Heart left ventricle (tissue), 16 donors: ENCODE measurements at regions not wholly inside any gene's neighbourhood (a gene's known extent, or its start where the extent isn't known, plus 50 kb on each side); places are given as distances from the start of the nearest gene placed in this dataset.

Source experiments
- ATAC-seq, 4 donors: fragments of 200-7000 bp; cut with Tn5 transposase; one replicate each; pipeline ENCODE4 v1.9.1; 2020 to 2022; ENCODE audit warnings: moderate library complexity in 4 of 4, mild to moderate bottlenecking in 3 of 4, moderate number of reproducible peaks in 1 of 4
- DNase-seq, 5 donors: peaks; one replicate each; pipeline ENCODE4 v3.0.0-alpha.2; 2020
- H3K27ac ChIP-seq, 12 donors: fragments of 200-600 bp; sonication (generic) in 4 of 12; one replicate each; pipeline versions ENCODE4 v1.5.0 to v1.8.0; 2016 to 2022; ENCODE audit warnings: mild to moderate bottlenecking in 2 of 12
- H3K27me3 ChIP-seq, 9 donors: fragments of 200-600 bp; sonication (generic) in 2 of 9; one replicate each; pipeline versions ENCODE4 v1.5.1 to v1.8.0; 2016 to 2022; ENCODE audit warnings: mild to moderate bottlenecking in 3 of 9
- H3K36me3 ChIP-seq, 9 donors: fragments of 200-600 bp; sonication (generic) in 2 of 9; one replicate each; pipeline versions ENCODE4 v1.5.0 to v1.8.0; 2018 to 2022; ENCODE audit warnings: mild to moderate bottlenecking in 2 of 9
- H3K4me1 ChIP-seq, 12 donors: fragments of 200-600 bp; sonication (generic) in 4 of 12; one replicate each; pipeline versions ENCODE4 v1.5.0 to v1.8.0; 2016 to 2022; ENCODE audit warnings: mild to moderate bottlenecking in 3 of 12
- H3K4me3 ChIP-seq, 12 donors: fragments of 200-600 bp; sonication (generic) in 4 of 12; one replicate each; pipeline versions ENCODE4 v1.5.0 to v1.8.0; 2017 to 2022; ENCODE audit warnings: mild to moderate bottlenecking in 9 of 12, moderate library complexity in 4 of 12
- H3K9me3 ChIP-seq, 12 donors: fragments of 200-600 bp; sonication (generic) in 4 of 12; one replicate each; pipeline versions ENCODE4 v1.5.0 to v1.8.0; 2016 to 2022; ENCODE audit warnings: mild to moderate bottlenecking in 1 of 12
- CTCF ChIP-seq, 12 donors: fragments of 200-600 bp; sonication (generic) in 4 of 12; IDR thresholded peaks; one replicate each; pipeline versions ENCODE4 v1.5.0 to v1.8.0; 2018 to 2022; ENCODE audit warnings: antibody characterized with exemption in 12 of 12, mild to moderate bottlenecking in 5 of 12
- POLR2A ChIP-seq, 2 donors: fragments of 450-650 bp; IDR thresholded peaks; one replicate each; pipeline ENCODE4 v1.6.1; 2017; ENCODE audit warnings: antibody characterized with exemption in 2 of 2, mild to moderate bottlenecking in 2 of 2, moderate library complexity in 2 of 2
- WGBS, 4 donors: extraction: QIAGEN DNeasy Blood & Tissue Kit in 2 of 4; methylation state at CpG; one replicate each; pipeline versions ENCODE4 v1.1.5 to v1.1.7; 2013 to 2018; 5-methylcytosine and 5-hydroxymethylcytosine counted together
- intact Hi-C, 10 donors: fragments of 100-400 bp; cut with DNase I; formaldehyde crosslinking; loops; one replicate each; pipeline versions ENCODE4 v1.11.1 to v1.14.2; 2022
- donor health status: ischemic (EF 13 %, LVEDD 7.1; RV severe dilation, severe dysfunction).
- donor health status: healthy with polysubstance abuse.
- donor health status: DM: no; HTN: yes; CAD: no.
- donor health status: DM: no; HTN: no; CAD: no.
- donor health status: ischemic (EF 25% LVEDD 6.9; RV normal size, moderate dysfunction).
- donor health status: ischemic (EF 25% LVEDD 5.7; RV mildly dilated, moderate dysfunction).
- donor health status: healthy.
- donor health status: DM: yes; HTN: yes; CAD: no.
- donor health status: ischemic (EF 35%, LVEDD 5.7; RV mildly dilated, moderate dysfunction).
- donor health status: nonischemic (EF 11% LVEDD 7.7; RV severe dilation, severe dysfunction).
- donor health status: DM: yes; HTN: yes; CAD: no.
- donor health status: PGD.
- donor health status: ischemic (EF 29% LVEDD 5.4; RV normal size, mild dysfunction).
- donor health status: nonischemic (EF 23%, LVEDD 6.1; RV moderate dilation, normal function).

GRCh38 chr1:38721816-38722215, 137.8 kb downstream of the RRAGC start:
- 89 to 95% (median 92%) methylated on average over 4 of the region's 4 CpGs for WGBS, 4 donors
- no peak for ATAC-seq
- H3K27me3 ChIP-seq: peaks cover 0 to 16% (median 0%) of the 10 kb centered on the region in 9 donors

GRCh38 chr1:38719880-38720279, 139.7 kb downstream of the RRAGC start:
- H3K4me3 ChIP-seq: no peak overlapping the region
- peaks cover 0 to 14% (median 0%) of the 10 kb centered on the region in 9 donors for H3K27me3 ChIP-seq
- intact Hi-C loops: loop anchor here in 1 of 10 donors (10.0 kb wide), 1 partner anchor 1755 kb away; no protein-coding TSS in a partner anchor
- DNase-seq: no peak
- H3K36me3 ChIP-seq: no peaks in the 10 kb centered on the region
- TF ChIP-seq CTCF (IDR thresholded peaks at IDR 0.05) (no peak), POLR2A (IDR thresholded peaks at IDR 0.05) (no peak)
- H3K4me1 ChIP-seq: no peaks in the 10 kb centered on the region
- no peak for ATAC-seq
- H3K27ac ChIP-seq: no peak overlapping the region
- peaks cover 0 to 11% (median 0%) of the 10 kb centered on the region in 12 donors for H3K9me3 ChIP-seq
- WGBS, 4 donors: 64 to 69% (median 69%) methylated on average over 7 of the region's 7 CpGs

More at GRCh38 chr1:38721816-38722215, 137.8 kb downstream of the RRAGC start:
- no peak for DNase-seq
- Histone ChIP-seq H3K36me3 (no peaks in the 10 kb centered on the region), H3K9me3 (peaks cover 0 to under 1% (median 0%) of the 10 kb centered on the region in 12 donors), H3K27ac (no peak overlapping the region), H3K4me1 (no peaks in the 10 kb centered on the region), H3K4me3 (no peak overlapping the region)
- TF ChIP-seq CTCF (IDR thresholded peaks at IDR 0.05) (no peak), POLR2A (IDR thresholded peaks at IDR 0.05) (no peak)
- intact Hi-C loops: no loop called here

- H3K4me3 ChIP-seq: no peak overlapping the region
- TF ChIP-seq CTCF (IDR thresholded peaks at IDR 0.05): no peak
- no peak for TF ChIP-seq POLR2A (IDR thresholded peaks at IDR 0.05)
- peaks cover 0 to 10% (median 0%) of the 10 kb centered on the region in 9 donors for H3K27me3 ChIP-seq
- WGBS, 4 donors: 73 to 85% (median 83%) methylated on average over 8 of the region's 8 CpGs
- intact Hi-C loops: loop anchor here in 1 of 10 donors (10.0 kb wide), 1 partner anchor 1753 kb away; no protein-coding TSS in a partner anchor
- H3K27ac ChIP-seq: no peak overlapping the region
- no peak for ATAC-seq
- no peak for DNase-seq
- H3K36me3 ChIP-seq: no peaks in the 10 kb centered on the region
- H3K9me3 ChIP-seq: peaks cover 0 to 11% (median 0%) of the 10 kb centered on the region in 12 donors
- H3K4me1 ChIP-seq: no peaks in the 10 kb centered on the region
Measured at GRCh38 chr1:38718031-38718430, 141.5 kb downstream of the RRAGC start.

GRCh38 chr1:38716229-38716628, 143.3 kb downstream of the RRAGC start:
- WGBS, 4 donors: 79 to 91% (median 89%) methylated on average over 2 of the region's 2 CpGs
- no peaks in the 10 kb centered on the region for H3K4me1 ChIP-seq
- ATAC-seq: no peak

More at GRCh38 chr1:38716229-38716628, 143.3 kb downstream of the RRAGC start:
- TF ChIP-seq CTCF (IDR thresholded peaks at IDR 0.05) (no peak), POLR2A (IDR thresholded peaks at IDR 0.05) (no peak)
- Histone ChIP-seq H3K27ac (no peak overlapping the region), H3K4me3 (no peak overlapping the region), H3K27me3 (peaks cover 0 to 3% (median 0%) of the 10 kb centered on the region in 9 donors), H3K36me3 (no peaks in the 10 kb centered on the region), H3K9me3 (peaks cover 0 to 20% (median 0%) of the 10 kb centered on the region in 12 donors)
- intact Hi-C loops: loop anchor here in 1 of 10 donors (10.0 kb wide), 1 partner anchor 1751 kb away; no protein-coding TSS in a partner anchor
- DNase-seq: no peak
